Neural progenitor cell (in vitro differentiated cells): ENCODE measurements at regions not wholly inside any gene's neighbourhood (a gene's known extent, or its start where the extent isn't known, plus 50 kb on each side); places are given as distances from the start of the nearest gene placed in this dataset.
A peak's percentile ranks its signal among the peaks of the same experiment; 100 is the strongest.

Experiments
- DNase-seq: peaks from one replicate; pipeline ENCODE4 v3.0.0-alpha.2; 2016; ENCODE audit warnings: low spot score
- H2AFZ ChIP-seq: fragments of 200-600 bp; sonication (generic); replicated peaks from 2 replicates; pipeline ENCODE4 v1.6.1; 2016; ENCODE audit warnings: antibody characterized with exemption
- H3F3A ChIP-seq: fragments of 200-600 bp; sonication (generic); 2 replicates; pipeline ENCODE4 v1.6.1; 2016; ENCODE audit warnings: antibody characterized with exemption, low read depth
- H3K27ac ChIP-seq: fragments of 200-600 bp; sonication (generic); 2 replicates; pipeline ENCODE4 v1.5.1; 2016; ENCODE audit warnings: mild to moderate bottlenecking
- H3K27me3 ChIP-seq: fragments of 200-600 bp; sonication (generic); 2 replicates; pipeline ENCODE4 v1.6.1; 2016; ENCODE audit warnings: mild to moderate bottlenecking, moderate library complexity
- H3K36me3 ChIP-seq: fragments of 200-600 bp; sonication (generic); 2 replicates; pipeline ENCODE4 v1.5.1; 2016
- H3K4me1 ChIP-seq: fragments of 200-600 bp; sonication (generic); 2 replicates; pipeline ENCODE4 v1.6.1; 2016; ENCODE audit warnings: mixed run types
- H3K4me2 ChIP-seq: fragments of 200-600 bp; sonication (generic); 2 replicates; pipeline ENCODE4 v1.6.1; 2016
- H3K4me3 ChIP-seq: fragments of 200-600 bp; sonication (generic); 2 replicates; pipeline ENCODE4 v1.5.1; 2016
- H3K79me2 ChIP-seq: fragments of 200-600 bp; sonication (generic); 2 replicates; pipeline ENCODE4 v1.6.1; 2016; ENCODE audit warnings: low read depth
- H3K9ac ChIP-seq: fragments of 200-600 bp; sonication (generic); 2 replicates; pipeline ENCODE4 v1.6.1; 2016
- H3K9me3 ChIP-seq: fragments of 200-600 bp; sonication (generic); 2 replicates; pipeline ENCODE4 v1.5.1; 2016; ENCODE audit warnings: low read depth
- H4K20me1 ChIP-seq: fragments of 200-600 bp; sonication (generic); 2 replicates; pipeline ENCODE4 v1.6.1; 2016; ENCODE audit warnings: low read depth
- H3K27ac Mint-ChIP-seq: 3 replicates; pipeline ENCODE4 v1.8.0; 2021; ENCODE audit warnings: mixed read lengths
- H3K27me3 Mint-ChIP-seq: 2 replicates; pipeline ENCODE4 v1.8.0; 2022; ENCODE audit warnings: low read depth, mild to moderate bottlenecking, inconsistent platforms, moderate library complexity, mixed read lengths; ENCODE audit not compliant: insufficient read depth
- H3K36me3 Mint-ChIP-seq: 3 replicates; pipeline ENCODE4 v1.8.0; 2021; ENCODE audit warnings: mixed read lengths
- H3K4me1 Mint-ChIP-seq: 3 replicates; pipeline ENCODE4 v1.8.0; 2021; ENCODE audit warnings: mixed read lengths
- H3K4me3 Mint-ChIP-seq: 3 replicates; pipeline ENCODE4 v1.8.0; 2021; ENCODE audit warnings: mild to moderate bottlenecking, moderate library complexity, mixed read lengths
- H3K9me3 Mint-ChIP-seq: 3 replicates; pipeline ENCODE4 v1.8.0; 2020; ENCODE audit warnings: mixed read lengths
- CTCF ChIP-seq: fragments of 200-600 bp; sonication (generic); IDR thresholded peaks from 2 replicates; pipeline ENCODE4 v1.5.1; 2017; ENCODE audit warnings: antibody characterized with exemption, mild to moderate bottlenecking
- EZH2 ChIP-seq: fragments of 200-600 bp; sonication (generic); IDR thresholded peaks from 2 replicates; pipeline ENCODE4 v1.6.1; 2017; ENCODE audit warnings: antibody characterized with exemption, mild to moderate bottlenecking, moderate library complexity
- EZH2phosphoT487 ChIP-seq: fragments of 200-600 bp; sonication (generic); IDR thresholded peaks from 2 replicates; pipeline ENCODE4 v1.6.1; 2017; ENCODE audit warnings: antibody characterized with exemption

- no peak overlapping the region for H3K9ac ChIP-seq
- no peak overlapping the region for H3K4me3 Mint-ChIP-seq
- no peaks in the 10 kb centered on the region for H3K36me3 Mint-ChIP-seq
- no peak overlapping the region for H3K27ac ChIP-seq
- H3K4me3 ChIP-seq: no peak overlapping the region
- H3K4me1 ChIP-seq: peaks cover 16% of the 10 kb centered on the region
- H3K9me3 Mint-ChIP-seq: no peaks in the 10 kb centered on the region
- no peaks in the 10 kb centered on the region for H3K27me3 ChIP-seq
- TF ChIP-seq CTCF (no peak), EZH2 (no peak), EZH2phosphoT487 (no peak)
- no peaks in the 10 kb centered on the region for H3K9me3 ChIP-seq
- no peak for DNase-seq
- H3K36me3 ChIP-seq: no peaks in the 10 kb centered on the region
- H3K27ac Mint-ChIP-seq: no peak overlapping the region
- peaks cover 3% of the 10 kb centered on the region for H3K27me3 Mint-ChIP-seq
- peaks cover 5% of the 10 kb centered on the region for H3F3A ChIP-seq
- H2AFZ ChIP-seq: no peak overlapping the region
- H4K20me1 ChIP-seq: no peaks in the 10 kb centered on the region
- H3K4me1 Mint-ChIP-seq: peaks cover 16% of the 10 kb centered on the region
- no peaks in the 10 kb centered on the region for H3K79me2 ChIP-seq
- H3K4me2 ChIP-seq: no peak overlapping the region
These were observed 270.0 kb downstream of the CYRIA start for GRCh38 chr2:16395601-16396000.

GRCh38 chr2:16394986-16395550, 270.6 kb downstream of the CYRIA start:
- no peaks in the 10 kb centered on the region for H3K9me3 ChIP-seq
- H3K4me1 Mint-ChIP-seq: peaks cover 14% of the 10 kb centered on the region
- H3K4me3 ChIP-seq: no peak overlapping the region
- no peaks in the 10 kb centered on the region for H4K20me1 ChIP-seq
- no peaks in the 10 kb centered on the region for H3K27me3 ChIP-seq
- H3K27ac ChIP-seq: no peak overlapping the region
- no peak overlapping the region for H3K4me3 Mint-ChIP-seq
- H3K36me3 ChIP-seq: no peaks in the 10 kb centered on the region
- H3K9ac ChIP-seq: no peak overlapping the region
- H3K79me2 ChIP-seq: no peaks in the 10 kb centered on the region
- H3K27me3 Mint-ChIP-seq: peaks cover 3% of the 10 kb centered on the region
- H3F3A ChIP-seq: peaks cover 5% of the 10 kb centered on the region
- no peaks in the 10 kb centered on the region for H3K36me3 Mint-ChIP-seq
- no peaks in the 10 kb centered on the region for H3K9me3 Mint-ChIP-seq
- H3K4me2 ChIP-seq: no peak overlapping the region
- H3K27ac Mint-ChIP-seq: no peak overlapping the region
- DNase-seq: no peak
- TF ChIP-seq EZH2 (no peak), CTCF (no peak), EZH2phosphoT487 (no peak)
- no peak overlapping the region for H2AFZ ChIP-seq
- H3K4me1 ChIP-seq: peaks cover 16% of the 10 kb centered on the region

- Histone ChIP-seq H3K27ac (no peak overlapping the region), H3K27me3 (no peaks in the 10 kb centered on the region), H3K79me2 (no peaks in the 10 kb centered on the region), H3K4me2 (no peak overlapping the region), H3F3A (peaks cover 5% of the 10 kb centered on the region), H3K9ac (no peak overlapping the region), H2AFZ (peak overlapping the region; percentile 90), H3K4me1 (peaks cover 16% of the 10 kb centered on the region), H3K36me3 (no peaks in the 10 kb centered on the region), H4K20me1 (no peaks in the 10 kb centered on the region), H3K9me3 (no peaks in the 10 kb centered on the region), H3K4me3 (no peak overlapping the region)
- H3K4me3 Mint-ChIP-seq: no peak overlapping the region
- H3K4me1 Mint-ChIP-seq: peaks cover 12% of the 10 kb centered on the region
- peaks cover 3% of the 10 kb centered on the region for H3K27me3 Mint-ChIP-seq
- no peaks in the 10 kb centered on the region for H3K9me3 Mint-ChIP-seq
- H3K36me3 Mint-ChIP-seq: no peaks in the 10 kb centered on the region
- peak; percentile 43 for DNase-seq
- TF ChIP-seq EZH2 (no peak), CTCF (no peak), EZH2phosphoT487 (no peak)
- no peak overlapping the region for H3K27ac Mint-ChIP-seq
These were observed 271.3 kb downstream of the CYRIA start for GRCh38 chr2:16394072-16394985.
